WTC11 (cell line): ENCODE measurements at regions not wholly inside any gene's neighbourhood (a gene's known extent, or its start where the extent isn't known, plus 50 kb on each side); places are given as distances from the start of the nearest gene placed in this dataset.

ENCODE experiments used
- CREM ChIP-seq: sonication (generic); formaldehyde crosslinking; IDR thresholded peaks from 2 replicates; pipeline ENCODE4 v1.8.1; 2022; ENCODE audit warnings: mild to moderate bottlenecking, missing genetic modification reagents, moderate library complexity
- ELF4 ChIP-seq: sonication (generic); formaldehyde crosslinking; IDR thresholded peaks from 2 replicates; pipeline ENCODE4 v1.8.1; 2022; ENCODE audit warnings: low read depth, mild to moderate bottlenecking, moderate library complexity, missing genetic modification reagents
- EMX1 ChIP-seq: fragments of 250-450 bp; sonication (Bioruptor Pico); IDR thresholded peaks from 2 replicates; pipeline ENCODE4 v1.8.0; 2021; ENCODE audit warnings: mild to moderate bottlenecking
- MYBL2 ChIP-seq: sonication (generic); formaldehyde crosslinking; IDR thresholded peaks from 2 replicates; pipeline ENCODE4 v1.8.1; 2023; ENCODE audit warnings: mild to moderate bottlenecking, moderate library complexity, missing genetic modification reagents
- TEAD4 ChIP-seq: sonication (generic); formaldehyde crosslinking; IDR thresholded peaks from 2 replicates; pipeline ENCODE4 v1.8.0; 2022; ENCODE audit warnings: mild to moderate bottlenecking, missing genetic modification reagents
- TF ChIP-seq, protein P1 (sequence below): sonication (generic); formaldehyde crosslinking; conservative IDR thresholded peaks from 2 replicates; pipeline ENCODE4 v1.8.1; 2023; ENCODE audit warnings: mild to moderate bottlenecking, low read depth, missing genetic modification reagents, moderate library complexity
- TF ChIP-seq, protein P2 (sequence below): fragments of 200-600 bp; IDR thresholded peaks from 2 replicates; pipeline ENCODE4 v1.8.0; 2022; ENCODE audit warnings: antibody characterized with exemption
- TF ChIP-seq, protein P3 (sequence below): sonication (generic); formaldehyde crosslinking; IDR thresholded peaks from 2 replicates; pipeline ENCODE4 v1.8.0; 2022; ENCODE audit warnings: mild to moderate bottlenecking, missing genetic modification reagents
- TF ChIP-seq, protein P4 (sequence below): sonication (generic); formaldehyde crosslinking; conservative IDR thresholded peaks from 2 replicates; pipeline ENCODE4 v1.8.1; 2022; ENCODE audit warnings: mild to moderate bottlenecking, missing genetic modification reagents

DNA sequence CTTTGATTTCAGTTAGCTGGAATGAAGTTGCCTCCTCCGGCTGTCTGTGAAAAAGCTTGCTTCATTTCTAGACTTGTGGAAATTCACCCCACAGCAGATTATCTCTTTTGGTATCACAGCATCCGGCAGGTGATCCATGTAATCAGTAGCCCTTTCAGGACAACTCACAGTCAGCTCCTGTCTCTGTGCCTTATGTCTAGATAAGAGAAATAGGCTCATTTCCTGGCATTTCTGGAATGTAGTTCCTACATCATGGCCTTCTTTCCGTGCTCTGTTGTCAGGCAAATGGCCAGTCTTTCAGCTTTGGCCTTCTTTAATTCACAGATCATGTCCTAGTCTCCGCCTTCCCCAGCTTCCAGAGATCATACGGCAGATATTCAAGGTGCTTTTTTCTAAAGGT is 455.4 kb downstream of the NUP35 start:
- TF ChIP-seq, protein P1, sequence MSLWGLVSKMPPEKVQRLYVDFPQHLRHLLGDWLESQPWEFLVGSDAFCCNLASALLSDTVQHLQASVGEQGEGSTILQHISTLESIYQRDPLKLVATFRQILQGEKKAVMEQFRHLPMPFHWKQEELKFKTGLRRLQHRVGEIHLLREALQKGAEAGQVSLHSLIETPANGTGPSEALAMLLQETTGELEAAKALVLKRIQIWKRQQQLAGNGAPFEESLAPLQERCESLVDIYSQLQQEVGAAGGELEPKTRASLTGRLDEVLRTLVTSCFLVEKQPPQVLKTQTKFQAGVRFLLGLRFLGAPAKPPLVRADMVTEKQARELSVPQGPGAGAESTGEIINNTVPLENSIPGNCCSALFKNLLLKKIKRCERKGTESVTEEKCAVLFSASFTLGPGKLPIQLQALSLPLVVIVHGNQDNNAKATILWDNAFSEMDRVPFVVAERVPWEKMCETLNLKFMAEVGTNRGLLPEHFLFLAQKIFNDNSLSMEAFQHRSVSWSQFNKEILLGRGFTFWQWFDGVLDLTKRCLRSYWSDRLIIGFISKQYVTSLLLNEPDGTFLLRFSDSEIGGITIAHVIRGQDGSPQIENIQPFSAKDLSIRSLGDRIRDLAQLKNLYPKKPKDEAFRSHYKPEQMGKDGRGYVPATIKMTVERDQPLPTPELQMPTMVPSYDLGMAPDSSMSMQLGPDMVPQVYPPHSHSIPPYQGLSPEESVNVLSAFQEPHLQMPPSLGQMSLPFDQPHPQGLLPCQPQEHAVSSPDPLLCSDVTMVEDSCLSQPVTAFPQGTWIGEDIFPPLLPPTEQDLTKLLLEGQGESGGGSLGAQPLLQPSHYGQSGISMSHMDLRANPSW (CRISPR knock-in tag) = no peak
- TF ChIP-seq CREM (CRISPR knock-in tag) = no peak
- TF ChIP-seq, protein P2, sequence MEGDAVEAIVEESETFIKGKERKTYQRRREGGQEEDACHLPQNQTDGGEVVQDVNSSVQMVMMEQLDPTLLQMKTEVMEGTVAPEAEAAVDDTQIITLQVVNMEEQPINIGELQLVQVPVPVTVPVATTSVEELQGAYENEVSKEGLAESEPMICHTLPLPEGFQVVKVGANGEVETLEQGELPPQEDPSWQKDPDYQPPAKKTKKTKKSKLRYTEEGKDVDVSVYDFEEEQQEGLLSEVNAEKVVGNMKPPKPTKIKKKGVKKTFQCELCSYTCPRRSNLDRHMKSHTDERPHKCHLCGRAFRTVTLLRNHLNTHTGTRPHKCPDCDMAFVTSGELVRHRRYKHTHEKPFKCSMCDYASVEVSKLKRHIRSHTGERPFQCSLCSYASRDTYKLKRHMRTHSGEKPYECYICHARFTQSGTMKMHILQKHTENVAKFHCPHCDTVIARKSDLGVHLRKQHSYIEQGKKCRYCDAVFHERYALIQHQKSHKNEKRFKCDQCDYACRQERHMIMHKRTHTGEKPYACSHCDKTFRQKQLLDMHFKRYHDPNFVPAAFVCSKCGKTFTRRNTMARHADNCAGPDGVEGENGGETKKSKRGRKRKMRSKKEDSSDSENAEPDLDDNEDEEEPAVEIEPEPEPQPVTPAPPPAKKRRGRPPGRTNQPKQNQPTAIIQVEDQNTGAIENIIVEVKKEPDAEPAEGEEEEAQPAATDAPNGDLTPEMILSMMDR = no peak
- no peak for TF ChIP-seq EMX1 (CRISPR knock-in tag)
- TF ChIP-seq, protein P3, sequence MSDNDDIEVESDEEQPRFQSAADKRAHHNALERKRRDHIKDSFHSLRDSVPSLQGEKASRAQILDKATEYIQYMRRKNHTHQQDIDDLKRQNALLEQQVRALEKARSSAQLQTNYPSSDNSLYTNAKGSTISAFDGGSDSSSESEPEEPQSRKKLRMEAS = no peak
- no peak for TF ChIP-seq MYBL2 (CRISPR knock-in tag)
- TF ChIP-seq ELF4 = no peak
- TF ChIP-seq, protein P4, sequence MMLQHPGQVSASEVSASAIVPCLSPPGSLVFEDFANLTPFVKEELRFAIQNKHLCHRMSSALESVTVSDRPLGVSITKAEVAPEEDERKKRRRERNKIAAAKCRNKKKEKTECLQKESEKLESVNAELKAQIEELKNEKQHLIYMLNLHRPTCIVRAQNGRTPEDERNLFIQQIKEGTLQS (CRISPR knock-in tag) = no peak
- TF ChIP-seq TEAD4 (CRISPR knock-in tag) = no peak
